ENCODE measurements at regions not wholly inside any gene's neighbourhood (a gene's known extent, or its start where the extent isn't known, plus 50 kb on each side); places are given as distances from the start of the nearest gene placed in this dataset.

- Histone ChIP-seq H3K27me3 (ENCODE audit: control insufficient read depth in 3 of 3, insufficient read depth in 3 of 3, low read length in 3 of 3) (no peaks in the 10 kb centered on the region), H3K4me1 (ENCODE audit: control insufficient read depth in 3 of 3, insufficient read depth in 2 of 3, low read depth in 1 of 3, low read length in 2 of 3) (no peaks in the 10 kb centered on the region), H3K27ac (ENCODE audit: low read depth in 1 of 3, low read length in 2 of 3) (no peak overlapping the region), H3K4me3 (ENCODE audit: low read depth in 1 of 3, low read length in 3 of 3) (no peak overlapping the region), H3K9me3 (ENCODE audit: control insufficient read depth in 2 of 2, insufficient read depth in 1 of 2, low read depth in 1 of 2, low read length in 1 of 2) (no peaks in the 10 kb centered on the region), H3K36me3 (ENCODE audit: control insufficient read depth in 3 of 3, insufficient read depth in 2 of 3, low read depth in 1 of 3, low read length in 3 of 3) (no peaks in the 10 kb centered on the region)
- DNase-seq (no peak), FAIRE-seq (no peak)
- 54 to 70% (median 59%) methylated on average over 3 of the region's 3 CpGs for WGBS, 3 donors
Measured at GRCh38 chr6:90787446-90787845, 200.6 kb upstream of the MAP3K7 start.

- Histone ChIP-seq H3K4me3 (ENCODE audit: low read depth in 1 of 3, low read length in 3 of 3) (no peak overlapping the region), H3K27me3 (ENCODE audit: control insufficient read depth in 3 of 3, insufficient read depth in 3 of 3, low read length in 3 of 3) (no peaks in the 10 kb centered on the region), H3K9me3 (ENCODE audit: control insufficient read depth in 2 of 2, insufficient read depth in 1 of 2, low read depth in 1 of 2, low read length in 1 of 2) (no peaks in the 10 kb centered on the region), H3K27ac (ENCODE audit: low read depth in 1 of 3, low read length in 2 of 3) (no peak overlapping the region), H3K36me3 (ENCODE audit: control insufficient read depth in 3 of 3, insufficient read depth in 2 of 3, low read depth in 1 of 3, low read length in 3 of 3) (no peaks in the 10 kb centered on the region), H3K4me1 (ENCODE audit: control insufficient read depth in 3 of 3, insufficient read depth in 2 of 3, low read depth in 1 of 3, low read length in 2 of 3) (no peaks in the 10 kb centered on the region)
- no peak for FAIRE-seq
- no peak for DNase-seq
- 90 to 95% (median 93%) methylated on average over 3 of the region's 3 CpGs for WGBS, 3 donors
Measured at GRCh38 chr6:90780778-90781177, 193.9 kb upstream of the MAP3K7 start.

DNA sequence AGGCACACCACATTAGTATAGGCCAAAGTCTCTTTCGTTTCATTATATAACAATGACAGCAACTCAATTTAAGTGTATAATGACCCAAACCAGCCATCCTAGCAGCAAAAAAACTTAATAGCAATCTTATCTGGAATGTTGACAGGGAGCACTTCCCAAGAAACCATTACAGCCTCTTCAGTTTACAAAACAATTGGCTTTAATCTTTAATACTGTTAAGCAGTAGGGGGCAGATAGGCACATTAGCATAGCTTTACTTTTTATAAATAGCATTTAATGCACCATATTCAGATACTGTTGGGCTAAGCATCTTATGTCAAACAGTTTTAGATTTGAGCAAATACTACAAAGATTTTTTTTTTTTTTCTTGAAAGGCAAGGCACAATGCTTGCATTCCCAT is 193.3 kb upstream of the MAP3K7 start:
- Histone ChIP-seq H3K27ac (ENCODE audit: low read depth in 1 of 3, low read length in 2 of 3) (no peak overlapping the region), H3K27me3 (ENCODE audit: control insufficient read depth in 3 of 3, insufficient read depth in 3 of 3, low read length in 3 of 3) (no peaks in the 10 kb centered on the region), H3K4me3 (ENCODE audit: low read depth in 1 of 3, low read length in 3 of 3) (no peak overlapping the region), H3K4me1 (ENCODE audit: control insufficient read depth in 3 of 3, insufficient read depth in 2 of 3, low read depth in 1 of 3, low read length in 2 of 3) (no peaks in the 10 kb centered on the region), H3K36me3 (ENCODE audit: control insufficient read depth in 3 of 3, insufficient read depth in 2 of 3, low read depth in 1 of 3, low read length in 3 of 3) (no peaks in the 10 kb centered on the region), H3K9me3 (ENCODE audit: control insufficient read depth in 2 of 2, insufficient read depth in 1 of 2, low read depth in 1 of 2, low read length in 1 of 2) (no peaks in the 10 kb centered on the region)
- no peak for FAIRE-seq
- no peak for DNase-seq
- WGBS, 3 donors = 58 to 64% (median 59%) methylated on average over 1 of the region's 1 CpG

- no peaks in the 10 kb centered on the region for H3K9me3 ChIP-seq (ENCODE audit: control insufficient read depth in 2 of 2, insufficient read depth in 1 of 2, low read depth in 1 of 2, low read length in 1 of 2)
- WGBS, 3 donors = 86 to 90% (median 86%) methylated on average over 5 of the region's 5 CpGs
- H3K27ac ChIP-seq (ENCODE audit: low read depth in 1 of 3, low read length in 2 of 3) = no peak overlapping the region
- no peaks in the 10 kb centered on the region for H3K4me1 ChIP-seq (ENCODE audit: control insufficient read depth in 3 of 3, insufficient read depth in 2 of 3, low read depth in 1 of 3, low read length in 2 of 3)
- no peaks in the 10 kb centered on the region for H3K27me3 ChIP-seq (ENCODE audit: control insufficient read depth in 3 of 3, insufficient read depth in 3 of 3, low read length in 3 of 3)
- no peaks in the 10 kb centered on the region for H3K36me3 ChIP-seq (ENCODE audit: control insufficient read depth in 3 of 3, insufficient read depth in 2 of 3, low read depth in 1 of 3, low read length in 3 of 3)
- no peak for DNase-seq
- no peak overlapping the region for H3K4me3 ChIP-seq (ENCODE audit: low read depth in 1 of 3, low read length in 3 of 3)
- FAIRE-seq = no peak
Measured at GRCh38 chr6:90778417-90779203, 191.7 kb upstream of the MAP3K7 start.

DNA sequence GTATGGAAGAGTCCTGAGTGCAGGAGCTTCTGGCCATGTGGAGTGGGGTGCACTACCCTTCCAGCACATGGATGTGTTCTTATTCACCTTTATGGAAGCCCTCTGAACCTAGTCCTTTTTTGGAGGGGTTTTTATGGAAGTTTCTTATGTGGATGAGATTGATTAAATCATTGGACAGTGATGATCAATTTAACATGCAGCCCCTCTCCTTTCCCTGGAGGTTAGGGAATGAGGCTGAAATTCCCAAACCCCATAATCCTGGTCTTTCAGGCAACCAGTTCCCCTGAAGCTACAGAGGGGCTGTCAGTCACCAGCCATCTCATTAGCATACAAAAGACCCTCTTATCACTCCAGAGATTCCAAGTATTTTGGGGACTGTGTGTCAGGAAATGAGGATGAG is 183.9 kb upstream of the MAP3K7 start:
- FAIRE-seq (no peak), DNase-seq (no peak)
- H3K36me3 ChIP-seq (ENCODE audit: control insufficient read depth in 3 of 3, insufficient read depth in 2 of 3, low read depth in 1 of 3, low read length in 3 of 3) = no peaks in the 10 kb centered on the region
- no peaks in the 10 kb centered on the region for H3K9me3 ChIP-seq (ENCODE audit: control insufficient read depth in 2 of 2, insufficient read depth in 1 of 2, low read depth in 1 of 2, low read length in 1 of 2)
- H3K27ac ChIP-seq (ENCODE audit: low read depth in 1 of 3, low read length in 2 of 3) = no peak overlapping the region
- no peaks in the 10 kb centered on the region for H3K4me1 ChIP-seq (ENCODE audit: control insufficient read depth in 3 of 3, insufficient read depth in 2 of 3, low read depth in 1 of 3, low read length in 2 of 3)
- H3K4me3 ChIP-seq (ENCODE audit: low read depth in 1 of 3, low read length in 3 of 3) = no peak overlapping the region
- no peaks in the 10 kb centered on the region for H3K27me3 ChIP-seq (ENCODE audit: control insufficient read depth in 3 of 3, insufficient read depth in 3 of 3, low read length in 3 of 3)

DNA sequence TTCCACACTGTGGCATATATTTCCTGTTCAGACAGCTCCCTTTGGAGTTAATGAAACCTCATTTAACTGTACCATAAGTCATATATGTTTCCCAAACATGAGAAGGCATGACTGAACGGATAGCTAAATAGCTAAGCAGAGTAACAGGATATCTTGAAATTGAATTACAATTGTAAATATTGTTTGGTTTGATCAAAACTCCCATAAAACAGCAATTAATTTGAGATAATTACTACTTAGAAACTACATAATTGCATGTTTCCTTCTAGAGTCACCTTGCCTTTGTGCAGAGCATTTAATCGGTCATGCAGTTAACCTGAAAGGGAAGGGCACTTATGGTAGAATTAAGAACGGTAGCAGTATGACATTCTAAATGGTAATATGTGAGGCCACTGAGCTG is 179.0 kb upstream of the MAP3K7 start:
- H3K4me3 ChIP-seq (ENCODE audit: low read depth in 1 of 3, low read length in 3 of 3) = no peak overlapping the region
- no peaks in the 10 kb centered on the region for H3K36me3 ChIP-seq (ENCODE audit: control insufficient read depth in 3 of 3, insufficient read depth in 2 of 3, low read depth in 1 of 3, low read length in 3 of 3)
- no peaks in the 10 kb centered on the region for H3K4me1 ChIP-seq (ENCODE audit: control insufficient read depth in 3 of 3, insufficient read depth in 2 of 3, low read depth in 1 of 3, low read length in 2 of 3)
- H3K27ac ChIP-seq (ENCODE audit: low read depth in 1 of 3, low read length in 2 of 3) = no peak overlapping the region
- WGBS, 3 donors = 73 to 83% (median 75%) methylated on average over 3 of the region's 3 CpGs
- FAIRE-seq (no peak), DNase-seq (no peak)
- H3K27me3 ChIP-seq (ENCODE audit: control insufficient read depth in 3 of 3, insufficient read depth in 3 of 3, low read length in 3 of 3) = no peaks in the 10 kb centered on the region
- no peaks in the 10 kb centered on the region for H3K9me3 ChIP-seq (ENCODE audit: control insufficient read depth in 2 of 2, insufficient read depth in 1 of 2, low read depth in 1 of 2, low read length in 1 of 2)

GRCh38 chr6:90765491-90765890 is 178.6 kb upstream of the MAP3K7 start:
- 64 to 75% (median 67%) methylated on average over 2 of the region's 2 CpGs for WGBS, 3 donors
- no peak for FAIRE-seq
- no peak overlapping the region for H3K4me3 ChIP-seq (ENCODE audit: low read depth in 1 of 3, low read length in 3 of 3)

GRCh38 chr6:90764001-90764400 is 177.1 kb upstream of the MAP3K7 start:
- Histone ChIP-seq H3K27ac (ENCODE audit: low read depth in 1 of 3, low read length in 2 of 3) (no peak overlapping the region), H3K4me1 (ENCODE audit: control insufficient read depth in 3 of 3, insufficient read depth in 2 of 3, low read depth in 1 of 3, low read length in 2 of 3) (no peaks in the 10 kb centered on the region), H3K9me3 (ENCODE audit: control insufficient read depth in 2 of 2, insufficient read depth in 1 of 2, low read depth in 1 of 2, low read length in 1 of 2) (no peaks in the 10 kb centered on the region), H3K4me3 (ENCODE audit: low read depth in 1 of 3, low read length in 3 of 3) (no peak overlapping the region), H3K36me3 (ENCODE audit: control insufficient read depth in 3 of 3, insufficient read depth in 2 of 3, low read depth in 1 of 3, low read length in 3 of 3) (no peaks in the 10 kb centered on the region), H3K27me3 (ENCODE audit: control insufficient read depth in 3 of 3, insufficient read depth in 3 of 3, low read length in 3 of 3) (no peaks in the 10 kb centered on the region)
- WGBS, 3 donors = 79 to 89% (median 86%) methylated on average over 3 of the region's 3 CpGs
- DNase-seq (no peak), FAIRE-seq (no peak)

More at GRCh38 chr6:90765491-90765890, 178.6 kb upstream of the MAP3K7 start:
- Histone ChIP-seq H3K27me3 (ENCODE audit: control insufficient read depth in 3 of 3, insufficient read depth in 3 of 3, low read length in 3 of 3) (no peaks in the 10 kb centered on the region), H3K27ac (ENCODE audit: low read depth in 1 of 3, low read length in 2 of 3) (no peak overlapping the region), H3K9me3 (ENCODE audit: control insufficient read depth in 2 of 2, insufficient read depth in 1 of 2, low read depth in 1 of 2, low read length in 1 of 2) (no peaks in the 10 kb centered on the region), H3K36me3 (ENCODE audit: control insufficient read depth in 3 of 3, insufficient read depth in 2 of 3, low read depth in 1 of 3, low read length in 3 of 3) (no peaks in the 10 kb centered on the region), H3K4me1 (ENCODE audit: control insufficient read depth in 3 of 3, insufficient read depth in 2 of 3, low read depth in 1 of 3, low read length in 2 of 3) (no peaks in the 10 kb centered on the region)
- DNase-seq = no peak

GRCh38 chr6:90759664-90760063 is 172.8 kb upstream of the MAP3K7 start:
- H3K4me3 ChIP-seq (ENCODE audit: low read depth in 1 of 3, low read length in 3 of 3) = no peak overlapping the region
- FAIRE-seq = no peak
- H3K27ac ChIP-seq (ENCODE audit: low read depth in 1 of 3, low read length in 2 of 3) = no peak overlapping the region
- no peaks in the 10 kb centered on the region for H3K36me3 ChIP-seq (ENCODE audit: control insufficient read depth in 3 of 3, insufficient read depth in 2 of 3, low read depth in 1 of 3, low read length in 3 of 3)
- no peaks in the 10 kb centered on the region for H3K4me1 ChIP-seq (ENCODE audit: control insufficient read depth in 3 of 3, insufficient read depth in 2 of 3, low read depth in 1 of 3, low read length in 2 of 3)
- WGBS, 3 donors = 57 to 70% (median 67%) methylated on average over 3 of the region's 3 CpGs
- no peaks in the 10 kb centered on the region for H3K9me3 ChIP-seq (ENCODE audit: control insufficient read depth in 2 of 2, insufficient read depth in 1 of 2, low read depth in 1 of 2, low read length in 1 of 2)
- DNase-seq = no peak
- H3K27me3 ChIP-seq (ENCODE audit: control insufficient read depth in 3 of 3, insufficient read depth in 3 of 3, low read length in 3 of 3) = no peaks in the 10 kb centered on the region
